Thoracic aorta (tissue), 2 donors: ENCODE measurements at regions not wholly inside any gene's neighbourhood (a gene's known extent, or its start where the extent isn't known, plus 50 kb on each side); places are given as distances from the start of the nearest gene placed in this dataset.

Experiments used
- ATAC-seq: fragments of 150-250 bp; one replicate; pipeline ENCODE4 v1.8.0; 2017; ENCODE audit warnings: low read depth; ENCODE audit not compliant: insufficient number of reproducible peaks, low FRiP score
- DNase-seq: peaks from one replicate; pipeline ENCODE4 v3.0.0-alpha.2; 2020; ENCODE audit warnings: low spot score
- H3K27ac ChIP-seq, 2 donors: fragments of 200-600 bp; sonication (generic); 1 replicate in 1 of 2; 2 replicates in 1 of 2; pipeline ENCODE4 v1.5.1; 2016; ENCODE audit warnings: mild to moderate bottlenecking in 2 of 2, moderate library complexity in 2 of 2
- H3K27me3 ChIP-seq: fragments of 200-600 bp; sonication (generic); replicated peaks from 2 replicates; pipeline ENCODE4 v1.6.0; 2016; ENCODE audit warnings: mild to moderate bottlenecking; ENCODE audit not compliant: insufficient read depth
- H3K36me3 ChIP-seq: fragments of 200-600 bp; sonication (generic); one replicate; pipeline ENCODE4 v1.5.1; 2016
- H3K4me1 ChIP-seq, 2 donors: fragments of 200-600 bp; sonication (generic); 1 replicate in 1 of 2; 2 replicates in 1 of 2; pipeline versions ENCODE4 v1.5.1 to v1.6.0; 2016; ENCODE audit warnings: low read depth in 2 of 2, mild to moderate bottlenecking in 1 of 2; ENCODE audit not compliant: control insufficient read depth in 1 of 2
- H3K4me3 ChIP-seq: fragments of 200-600 bp; sonication (generic); 2 replicates; pipeline ENCODE4 v1.5.1; 2016; ENCODE audit warnings: mild to moderate bottlenecking
- H3K9me3 ChIP-seq: fragments of 200-600 bp; sonication (generic); 2 replicates; pipeline ENCODE4 v1.5.1; 2016
- CTCF ChIP-seq: fragments of 200-600 bp; sonication (generic); IDR thresholded peaks from one replicate; pipeline ENCODE4 v1.5.1; 2019; ENCODE audit warnings: antibody characterized with exemption

GRCh38 chr2:38146907-38147307 is 71.0 kb upstream of the CYP1B1 start:
- TF ChIP-seq CTCF: no peak
- Histone ChIP-seq H3K36me3 (no peaks in the 10 kb centered on the region), H3K9me3 (no peaks in the 10 kb centered on the region), H3K27ac (peak overlapping the region; percentile 73 to 82), H3K27me3 (no peaks in the 10 kb centered on the region), H3K4me1 (peaks cover 12 to 25% of the 10 kb centered on the region in 2 donors), H3K4me3 (peak overlapping the region; percentile 48)
- ATAC-seq (peak; percentile 92), DNase-seq (peak; percentile 43)

GRCh38 chr2:38146275-38146906 is 70.4 kb upstream of the CYP1B1 start:
- H3K4me1 ChIP-seq: peaks cover 12 to 25% of the 10 kb centered on the region in 2 donors
- H3K27me3 ChIP-seq: no peaks in the 10 kb centered on the region
- TF ChIP-seq CTCF: no peak
- H3K36me3 ChIP-seq: no peaks in the 10 kb centered on the region
- H3K27ac ChIP-seq: peak overlapping the region; percentile 73 to 82
- H3K4me3 ChIP-seq: peak overlapping the region; percentile 48
- ATAC-seq: peak; percentile 66
- H3K9me3 ChIP-seq: no peaks in the 10 kb centered on the region
- DNase-seq: peak; percentile 21

- Histone ChIP-seq H3K36me3 (no peaks in the 10 kb centered on the region), H3K4me3 (no peak overlapping the region), H3K9me3 (no peaks in the 10 kb centered on the region), H3K27me3 (no peaks in the 10 kb centered on the region), H3K4me1 (peaks cover 12 to 25% of the 10 kb centered on the region in 2 donors), H3K27ac (no peak overlapping the region)
- TF ChIP-seq CTCF: no peak
- DNase-seq (no peak), ATAC-seq (no peak)
Observed at GRCh38 chr2:38145236-38145635, 69.3 kb upstream of the CYP1B1 start.

GRCh38 chr2:38142627-38143026 is 66.7 kb upstream of the CYP1B1 start:
- Histone ChIP-seq H3K4me3 (no peak overlapping the region), H3K9me3 (no peaks in the 10 kb centered on the region), H3K36me3 (no peaks in the 10 kb centered on the region), H3K27ac (no peak overlapping the region), H3K27me3 (no peaks in the 10 kb centered on the region), H3K4me1 (peaks cover 12 to 16% of the 10 kb centered on the region in 2 donors)
- ATAC-seq (no peak), DNase-seq (no peak)
- no peak for TF ChIP-seq CTCF

- no peak overlapping the region for H3K4me3 ChIP-seq
- no peaks in the 10 kb centered on the region for H3K9me3 ChIP-seq
- peaks cover 2 to 5% of the 10 kb centered on the region in 2 donors for H3K4me1 ChIP-seq
- TF ChIP-seq CTCF: no peak
- H3K27me3 ChIP-seq: no peaks in the 10 kb centered on the region
- no peaks in the 10 kb centered on the region for H3K36me3 ChIP-seq
- ATAC-seq: no peak
- no peak for DNase-seq
- H3K27ac ChIP-seq: no peak overlapping the region
Observed at GRCh38 chr2:38141501-38141900, 65.5 kb upstream of the CYP1B1 start.
